NCI-H2107 treated with DMSO at 0.1 percent for 48 hours (cell line): ENCODE measurements at regions not wholly inside any gene's neighbourhood (a gene's known extent, or its start where the extent isn't known, plus 50 kb on each side); places are given as distances from the start of the nearest gene placed in this dataset.

ENCODE experiments used
- DNase-seq: peaks from one replicate; lab custom pipeline; 2025; ENCODE audit not compliant: unreplicated experiment; lab: John Stamatoyannopoulos, UW

DNA sequence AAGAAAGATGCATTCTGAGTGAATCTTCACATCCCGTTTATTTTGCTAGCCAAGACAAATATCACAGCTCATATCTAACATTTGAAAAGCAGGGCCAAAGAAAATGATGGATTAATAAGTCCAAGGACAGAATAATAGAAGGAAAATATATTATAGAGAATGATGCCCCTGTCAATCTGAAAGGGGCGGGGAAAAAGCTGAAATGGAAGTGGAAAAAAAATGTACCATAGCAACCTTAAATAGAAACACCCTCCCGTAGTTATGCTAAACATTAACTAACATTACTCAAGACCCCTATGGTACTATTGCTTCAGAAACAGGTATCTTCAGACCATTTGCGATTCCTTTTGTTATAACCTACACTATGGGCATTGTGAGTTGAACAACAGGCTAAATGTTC, 67.7 kb upstream of the SMARCA2 start:
- DNase-seq, result no peak

DNA sequence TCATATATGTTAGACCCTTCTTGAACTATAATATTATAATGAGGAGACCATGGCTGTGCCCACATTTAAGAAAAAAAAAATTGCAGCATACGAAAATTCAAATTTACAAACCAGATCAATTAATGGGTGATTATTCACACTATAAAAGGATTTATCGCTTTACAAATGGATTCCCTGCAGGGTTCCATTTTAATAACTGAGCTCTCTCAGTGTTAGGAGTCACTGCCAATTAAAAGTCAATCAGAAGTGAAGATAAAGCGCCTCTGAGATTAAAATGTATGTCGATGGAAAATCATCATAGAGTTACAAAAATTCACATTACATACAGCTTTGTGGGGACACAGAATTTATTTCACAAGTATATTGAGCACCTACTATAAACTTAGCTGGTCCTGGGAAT, 66.6 kb upstream of the SMARCA2 start:
- DNase-seq, result no peak

DNA sequence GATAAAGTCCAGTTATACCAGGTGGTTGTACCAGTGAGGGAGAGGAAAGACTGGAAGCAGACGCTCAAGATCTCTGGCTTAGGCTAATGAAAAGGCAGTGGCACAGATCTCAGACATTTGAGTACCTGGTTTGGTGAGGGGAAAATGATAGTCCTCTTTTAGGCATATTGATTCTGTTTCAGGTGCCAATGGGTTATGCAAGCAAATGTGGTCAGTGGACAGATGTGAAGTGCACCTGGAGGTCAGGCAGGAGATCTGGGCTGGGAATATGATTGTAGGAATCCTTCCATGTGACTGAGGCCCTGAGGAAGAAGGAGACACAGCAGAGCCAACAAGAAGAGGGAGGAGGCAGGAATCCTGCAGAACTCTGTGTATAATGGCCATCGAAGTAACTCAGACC, 63.7 kb upstream of the SMARCA2 start:
- no peak for DNase-seq

DNA sequence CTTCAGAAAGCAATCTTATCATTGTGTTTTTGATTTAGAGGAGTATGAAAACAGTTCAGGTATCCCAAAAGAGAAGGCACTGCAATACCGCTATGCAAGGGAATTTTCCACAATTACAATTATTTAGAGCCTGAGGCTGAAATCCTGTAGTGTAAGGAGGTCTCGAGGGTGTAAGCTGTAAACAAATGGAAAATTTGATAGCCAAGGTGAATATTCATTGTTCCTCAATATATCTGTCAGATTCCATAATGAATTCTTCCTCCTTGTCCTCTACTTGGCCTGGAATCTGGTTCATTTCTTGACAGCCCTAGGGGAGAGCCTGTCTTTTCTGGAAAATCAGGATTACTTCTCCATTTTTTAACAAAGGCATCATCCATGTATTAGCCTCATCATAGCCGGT, 63.1 kb upstream of the SMARCA2 start:
- no peak for DNase-seq

DNA sequence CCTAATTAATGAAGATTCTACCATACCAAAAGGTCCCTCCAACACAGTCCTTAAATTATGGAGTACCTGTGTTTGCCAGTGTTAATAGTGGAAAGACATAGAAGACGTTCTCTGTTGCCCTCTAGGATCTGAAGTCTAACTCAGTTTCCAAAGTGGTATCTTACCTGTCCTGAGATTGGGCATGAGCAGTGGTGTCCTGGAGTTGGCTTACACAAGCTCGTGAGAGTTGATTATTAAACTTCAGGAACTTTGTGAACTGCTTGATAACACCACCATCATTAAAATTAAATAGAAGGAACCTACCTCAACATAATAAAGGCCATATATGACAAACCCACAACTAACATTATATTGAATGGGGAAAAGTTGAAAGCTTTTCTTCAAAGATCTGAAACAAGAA, 60.9 kb upstream of the SMARCA2 start:
- DNase-seq, result no peak

DNA sequence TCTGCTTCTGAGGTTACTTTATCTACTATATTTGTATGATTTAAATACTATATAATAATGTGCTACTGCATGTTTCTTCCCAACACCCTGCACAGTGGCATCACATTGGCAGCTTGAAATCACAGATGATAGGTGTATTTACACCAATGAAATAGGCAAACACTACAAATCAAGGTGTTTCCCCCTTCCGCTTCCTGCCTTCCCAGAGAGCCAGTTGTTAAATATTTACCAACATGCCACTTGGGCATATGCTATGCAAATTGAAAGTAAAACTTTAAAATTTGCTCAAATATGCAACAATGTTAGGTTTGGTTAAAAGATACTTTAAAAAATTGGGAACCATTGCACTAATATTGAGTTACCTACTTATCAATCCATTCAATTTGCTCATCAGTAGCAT, 58.2 kb upstream of the SMARCA2 start:
- DNase-seq, result no peak

DNA sequence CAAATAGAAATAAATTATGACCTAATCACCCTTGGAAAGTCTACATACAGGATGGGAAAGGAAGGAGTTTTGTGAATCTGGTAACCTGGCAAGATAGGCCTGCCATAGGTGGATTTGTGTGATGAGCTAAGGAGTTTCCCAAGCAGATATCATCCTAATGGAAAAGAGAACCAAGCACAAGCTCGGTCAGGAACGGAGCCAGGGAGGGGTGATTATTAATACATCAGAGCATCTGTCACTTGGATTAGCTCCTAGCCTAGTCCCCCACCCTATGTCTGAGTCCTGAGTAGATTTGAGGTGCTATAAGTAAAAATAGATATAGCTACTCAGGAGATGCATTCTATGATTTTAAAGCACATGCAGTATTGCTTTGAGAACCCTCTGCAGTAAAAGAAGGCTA, 57.3 kb upstream of the SMARCA2 start:
- no peak for DNase-seq

DNA sequence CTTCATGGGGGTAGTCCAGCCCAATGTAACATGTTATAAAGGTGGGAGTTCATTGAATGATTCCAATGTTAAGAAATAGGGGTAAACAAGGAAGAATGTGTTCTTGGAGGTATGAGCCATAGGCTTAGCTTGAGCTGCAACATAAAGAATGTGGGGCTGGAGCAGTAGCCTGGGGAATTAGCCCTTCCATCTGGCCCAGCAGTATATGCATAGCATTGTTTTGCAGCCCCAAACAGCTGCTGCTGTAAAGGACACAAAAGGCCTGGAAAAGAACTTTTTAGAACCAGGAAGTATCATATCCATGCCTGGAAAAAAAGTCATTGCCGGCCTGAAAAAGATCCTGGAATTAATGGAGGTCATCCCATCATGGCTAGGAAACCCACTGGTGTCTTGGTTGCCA, 55.8 kb upstream of the SMARCA2 start:
- DNase-seq, result no peak

DNA sequence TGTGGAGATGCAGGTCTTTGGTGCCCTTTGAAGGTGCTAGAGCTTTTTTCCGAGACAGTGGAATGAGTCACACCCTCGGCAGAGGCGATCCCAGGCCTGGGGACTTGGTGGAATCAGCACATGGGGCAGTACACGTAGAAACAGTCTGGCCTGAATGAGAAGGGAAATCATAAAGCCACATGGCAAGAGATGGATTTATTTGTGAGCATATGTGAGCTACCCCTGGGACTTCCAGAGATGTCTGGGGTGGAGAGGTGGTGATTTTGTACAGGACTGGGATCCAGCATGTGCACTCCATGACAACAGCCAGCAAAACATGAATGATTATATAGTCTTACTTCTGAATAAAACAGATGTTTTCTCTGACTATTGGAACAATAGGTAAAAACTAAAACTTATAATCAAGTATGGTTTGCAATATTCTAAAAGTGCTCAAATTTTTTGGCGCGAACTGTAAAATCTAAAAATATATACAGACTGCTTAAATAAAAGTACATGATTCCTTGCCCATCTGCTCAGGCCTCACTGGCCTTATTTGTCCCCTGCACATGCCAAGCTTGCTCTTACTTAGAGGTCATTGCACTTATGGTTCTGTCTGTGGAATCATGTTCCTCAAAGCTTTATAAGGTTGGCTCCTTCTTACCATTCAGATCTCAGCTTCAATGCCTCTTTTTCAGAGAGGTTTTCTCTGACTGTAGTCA, 54.7 kb upstream of the SMARCA2 start:
- DNase-seq, result no peak

DNA sequence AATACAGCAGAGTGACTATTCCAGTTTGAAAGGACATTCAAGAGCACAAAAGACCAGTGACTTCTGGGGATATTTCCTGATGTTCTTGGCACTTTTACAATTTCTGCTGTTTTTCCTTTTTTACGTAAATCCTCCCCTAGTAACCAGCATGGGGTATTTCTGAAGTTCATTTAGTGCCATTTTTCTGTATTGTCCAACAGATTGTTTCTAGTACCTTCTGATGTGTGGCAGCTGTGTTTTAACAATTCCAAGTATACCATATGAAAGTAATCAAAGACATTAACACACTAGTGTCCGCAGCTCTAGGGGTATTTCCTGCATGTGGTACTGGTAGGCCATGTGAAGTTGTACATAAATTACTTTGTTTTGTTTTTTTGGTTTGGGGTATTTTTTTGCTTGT, 53.0 kb upstream of the SMARCA2 start:
- DNase-seq, result no peak

DNA sequence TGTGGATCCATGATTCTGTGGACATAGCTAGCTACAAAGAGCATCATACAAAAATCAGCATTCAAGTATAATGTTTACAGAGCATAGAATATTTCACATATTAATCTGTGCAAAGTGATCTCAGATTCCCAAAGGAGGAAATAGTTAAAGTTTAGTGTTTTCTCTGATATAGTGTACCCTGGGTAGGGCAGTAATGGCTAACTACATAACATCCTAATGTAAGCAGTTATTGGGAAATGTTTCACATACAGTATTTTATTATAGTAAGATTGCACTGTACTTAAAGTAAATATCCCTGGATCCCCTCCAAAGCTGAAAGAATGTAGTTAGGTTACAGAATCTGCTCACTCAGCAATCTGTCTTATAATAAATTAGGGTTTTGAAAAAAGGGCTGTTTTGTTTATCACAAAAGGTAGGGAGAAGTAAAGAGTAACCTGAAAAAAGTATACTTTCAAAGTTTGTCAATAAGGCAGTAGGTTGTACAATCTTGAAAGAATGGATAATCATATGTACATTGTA, 52.5 kb upstream of the SMARCA2 start:
- no peak for DNase-seq

DNA sequence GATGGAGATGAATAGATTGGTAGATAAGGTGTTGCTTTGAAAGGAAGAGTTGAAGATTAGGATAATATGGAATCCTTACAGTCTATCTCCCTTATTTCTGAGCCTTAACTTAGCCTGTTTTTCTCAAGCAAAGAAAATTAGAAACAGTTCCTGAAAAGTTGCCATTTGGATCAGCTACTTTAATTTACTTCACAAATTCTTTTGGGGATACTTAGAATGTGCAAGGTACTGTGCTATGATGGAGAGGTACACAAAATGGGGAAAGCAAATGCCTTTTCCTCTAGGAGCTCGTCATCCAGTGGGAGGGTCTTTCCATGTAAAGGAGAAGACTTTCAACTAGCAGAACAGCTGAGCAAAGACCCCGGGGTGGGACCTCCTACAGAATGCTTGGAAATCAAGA, 51.1 kb upstream of the SMARCA2 start:
- DNase-seq, result no peak
